Spleen (tissue), 11 donors: ENCODE measurements at regions not wholly inside any gene's neighbourhood (a gene's known extent, or its start where the extent isn't known, plus 50 kb on each side); places are given as distances from the start of the nearest gene placed in this dataset.
"Not testable (repeated sequence)": the region's sequence is repeated elsewhere in the genome, so short reads cannot be mapped to it uniquely, and the experiment has no call there.

Experiments used
- DNase-seq: peaks from one replicate; pipeline ENCODE4 v3.0.0-alpha.2; 2020
- H3K27ac ChIP-seq, 8 donors: fragments of 200-600 bp; sonication (generic) in 7 of 8; 1 replicate in 4 of 8; 2 replicates in 4 of 8; pipeline versions ENCODE4 v1.5.0 to v1.8.0; 2016 to 2021; ENCODE audit warnings: inconsistent platforms in 4 of 8, mild to moderate bottlenecking in 4 of 8, moderate library complexity in 1 of 8
- H3K27me3 ChIP-seq, 7 donors: fragments of 200-600 bp; sonication (generic) in 6 of 7; replicated peaks in 1 of 7; 1 replicate in 4 of 7; 2 replicates in 3 of 7; pipeline versions ENCODE4 v1.5.0 to v1.8.0; 2016 to 2021; ENCODE audit warnings: inconsistent platforms in 3 of 7, mild to moderate bottlenecking in 1 of 7
- H3K36me3 ChIP-seq, 6 donors: fragments of 200-600 bp; sonication (generic) in 5 of 6; 1 replicate in 4 of 6; 2 replicates in 2 of 6; pipeline versions ENCODE4 v1.5.0 to v1.8.0; 2016 to 2021; ENCODE audit warnings: inconsistent platforms in 2 of 6
- H3K4me1 ChIP-seq, 6 donors: fragments of 200-600 bp; sonication (generic) in 5 of 6; 1 replicate in 3 of 6; 2 replicates in 3 of 6; pipeline versions ENCODE4 v1.5.0 to v1.8.0; 2016 to 2021; ENCODE audit warnings: inconsistent platforms in 3 of 6
- H3K4me3 ChIP-seq, 8 donors: fragments of 200-600 bp; sonication (generic) in 7 of 8; 1 replicate in 4 of 8; 2 replicates in 4 of 8; pipeline versions ENCODE4 v1.5.0 to v1.8.0; 2016 to 2021; ENCODE audit warnings: inconsistent platforms in 4 of 8, mild to moderate bottlenecking in 4 of 8, moderate library complexity in 2 of 8
- H3K9me3 ChIP-seq, 8 donors: fragments of 200-600 bp; sonication (generic) in 7 of 8; 1 replicate in 4 of 8; 2 replicates in 4 of 8; pipeline versions ENCODE4 v1.5.0 to v1.8.0; 2016 to 2021; ENCODE audit warnings: inconsistent platforms in 4 of 8
- POLR2A ChIP-seq, 3 donors: fragments of 450-650 bp; IDR thresholded peaks; one replicate each; pipeline ENCODE4 v1.5.1; 2017; ENCODE audit warnings: antibody characterized with exemption in 3 of 3, mild to moderate bottlenecking in 1 of 3
- POLR2AphosphoS5 ChIP-seq, 3 donors: sonication (generic); formaldehyde crosslinking; IDR thresholded peaks; one replicate each; pipeline ENCODE4 v1.5.1; 2017; ENCODE audit warnings: antibody characterized with exemption in 3 of 3
- WGBS, 5 donors: extraction: QIAGEN DNeasy Blood & Tissue Kit in 3 of 5; methylation state at CpG; one replicate each; pipeline versions ENCODE4 v1.1.5 to v1.1.7; 2013 to 2018; 5-methylcytosine and 5-hydroxymethylcytosine counted together
- intact Hi-C: fragments of 100-400 bp; cut with DNase I; formaldehyde crosslinking; loops from one replicate; pipeline ENCODE4 v1.15.0; 2023; ENCODE audit warnings: low total_unique reads
- TF ChIP-seq, protein P1 (sequence below), 11 experiments: fragments of 200-600 bp in 7 of 11; fragments of 450-650 bp in 4 of 11; sonication (generic) in 4 of 11; IDR thresholded peaks in 8 of 11; conservative IDR thresholded peaks in 3 of 11; 1 replicate in 7 of 11; 2 replicates in 4 of 11; pipeline versions ENCODE4 v1.4.0 to v1.8.0; 2016 to 2021; ENCODE audit warnings: antibody characterized with exemption in 11 of 11, inconsistent platforms in 4 of 11, mild to moderate bottlenecking in 1 of 11
- donor health status: healthy with polysubstance abuse.
- donor health status: DM: no; HTN: no; CAD: no; lungs with moderate emphysema.
- donor health status: DM: no; HTN: no; CAD: no.
- donor health status: Bipolar disorder and iron deficiency.
- donor health status: healthy.
- donor health status: DM: no; HTN: no; CAD: no.
- donor health status: DM: yes; HTN: yes; CAD: no.

DNA sequence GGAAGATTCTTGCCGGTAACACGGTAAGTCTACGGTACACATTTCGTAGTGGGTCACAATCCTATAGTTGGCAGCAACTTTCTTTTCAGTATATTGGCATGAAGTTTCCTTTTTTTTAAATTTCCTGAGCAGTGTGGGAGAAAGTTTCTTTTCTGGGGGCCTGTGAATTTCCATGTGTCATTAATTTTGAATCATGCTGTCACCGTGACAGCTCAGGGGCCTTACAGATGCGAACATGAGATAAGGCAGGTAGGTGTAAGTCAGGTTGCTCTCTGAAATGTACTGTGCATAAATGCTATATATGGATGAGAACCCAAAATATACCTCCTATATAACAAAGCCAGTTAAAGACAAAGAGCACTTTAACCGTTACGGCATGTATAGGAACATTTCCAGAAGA is 65.4 kb upstream of the SEM1 start:
- Histone ChIP-seq H3K4me3 (no peak overlapping the region), H3K27me3 (peaks cover 0 to 7% (median 0%) of the 10 kb centered on the region in 7 donors), H3K9me3 (no peaks in the 10 kb centered on the region), H3K27ac (no peak overlapping the region), H3K36me3 (no peaks in the 10 kb centered on the region), H3K4me1 (no peaks in the 10 kb centered on the region)
- intact Hi-C loops = no loop called here
- WGBS, 5 donors = 75 to 81% (median 78%) methylated on average over 8 of the region's 8 CpGs
- DNase-seq = no peak
- TF ChIP-seq POLR2AphosphoS5 (IDR thresholded peaks at IDR 0.05) (no peak), POLR2A (IDR thresholded peaks at IDR 0.05) (no peak)
- TF ChIP-seq, protein P1, sequence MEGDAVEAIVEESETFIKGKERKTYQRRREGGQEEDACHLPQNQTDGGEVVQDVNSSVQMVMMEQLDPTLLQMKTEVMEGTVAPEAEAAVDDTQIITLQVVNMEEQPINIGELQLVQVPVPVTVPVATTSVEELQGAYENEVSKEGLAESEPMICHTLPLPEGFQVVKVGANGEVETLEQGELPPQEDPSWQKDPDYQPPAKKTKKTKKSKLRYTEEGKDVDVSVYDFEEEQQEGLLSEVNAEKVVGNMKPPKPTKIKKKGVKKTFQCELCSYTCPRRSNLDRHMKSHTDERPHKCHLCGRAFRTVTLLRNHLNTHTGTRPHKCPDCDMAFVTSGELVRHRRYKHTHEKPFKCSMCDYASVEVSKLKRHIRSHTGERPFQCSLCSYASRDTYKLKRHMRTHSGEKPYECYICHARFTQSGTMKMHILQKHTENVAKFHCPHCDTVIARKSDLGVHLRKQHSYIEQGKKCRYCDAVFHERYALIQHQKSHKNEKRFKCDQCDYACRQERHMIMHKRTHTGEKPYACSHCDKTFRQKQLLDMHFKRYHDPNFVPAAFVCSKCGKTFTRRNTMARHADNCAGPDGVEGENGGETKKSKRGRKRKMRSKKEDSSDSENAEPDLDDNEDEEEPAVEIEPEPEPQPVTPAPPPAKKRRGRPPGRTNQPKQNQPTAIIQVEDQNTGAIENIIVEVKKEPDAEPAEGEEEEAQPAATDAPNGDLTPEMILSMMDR (IDR thresholded peaks at IDR 0.05 in 8 of 11, conservative IDR thresholded peaks at IDR 0.05 in 3 of 11) = no peak

DNA sequence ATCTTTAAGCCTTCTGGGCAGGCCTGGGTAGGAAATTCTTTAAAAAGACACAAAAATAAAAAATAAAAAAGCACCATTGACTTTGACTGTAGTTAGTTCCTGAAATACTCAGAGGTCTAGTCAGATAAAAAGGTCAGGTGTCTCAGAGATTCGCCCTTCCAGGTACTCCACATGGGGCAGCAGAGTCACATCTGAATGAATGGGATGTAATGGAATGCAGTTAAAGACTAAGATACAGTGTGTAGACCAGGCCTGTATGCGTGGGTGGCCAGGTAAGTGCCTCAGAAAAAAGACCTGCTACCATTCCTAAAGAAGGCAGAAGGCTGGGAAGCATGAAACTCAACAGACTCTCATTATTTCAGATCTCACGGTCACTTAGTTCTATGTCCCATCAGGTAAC is 68.6 kb upstream of the SEM1 start:
- 68 to 83% (median 82%) methylated on average over 3 of the region's 3 CpGs for WGBS, 5 donors
- TF ChIP-seq, protein P1 (IDR thresholded peaks at IDR 0.05 in 8 of 11, conservative IDR thresholded peaks at IDR 0.05 in 3 of 11) = no peak
- no peak for TF ChIP-seq POLR2AphosphoS5 (IDR thresholded peaks at IDR 0.05)
- TF ChIP-seq POLR2A (IDR thresholded peaks at IDR 0.05) = no peak
- no peaks in the 10 kb centered on the region for H3K4me1 ChIP-seq

DNA sequence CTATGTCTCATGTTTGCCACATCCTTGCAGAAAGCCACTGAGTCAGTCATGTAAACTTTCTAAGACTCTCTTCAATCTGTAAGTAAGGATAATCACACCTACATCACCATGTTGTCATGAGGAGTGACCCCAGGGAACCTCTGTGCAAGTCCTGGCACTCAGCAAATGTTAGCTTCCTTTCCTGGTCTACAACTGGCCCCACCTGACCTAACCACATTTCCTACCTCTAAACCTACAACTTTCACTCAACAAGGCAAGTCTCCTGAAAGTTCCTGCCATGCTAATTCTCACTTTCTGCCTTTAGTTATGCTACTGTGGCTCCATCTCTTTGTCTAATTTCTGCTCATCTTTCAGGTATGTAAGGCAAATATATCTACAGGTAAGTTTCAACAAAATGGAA is 72.3 kb upstream of the SEM1 start:
- intact Hi-C loops = no loop called here
- TF ChIP-seq POLR2AphosphoS5 (IDR thresholded peaks at IDR 0.05) = no peak
- TF ChIP-seq, protein P1 (IDR thresholded peaks at IDR 0.05 in 8 of 11, conservative IDR thresholded peaks at IDR 0.05 in 3 of 11) = no peak
- no peak for TF ChIP-seq POLR2A (IDR thresholded peaks at IDR 0.05)

More for the DNA sequence above, 68.6 kb upstream of the SEM1 start:
- no peak for DNase-seq
- Histone ChIP-seq H3K27ac (no peak overlapping the region), H3K27me3 (peaks cover 0 to 7% (median 0%) of the 10 kb centered on the region in 7 donors), H3K36me3 (no peaks in the 10 kb centered on the region), H3K4me3 (no peak overlapping the region), H3K9me3 (no peaks in the 10 kb centered on the region)
- intact Hi-C loops = no loop called here

DNA sequence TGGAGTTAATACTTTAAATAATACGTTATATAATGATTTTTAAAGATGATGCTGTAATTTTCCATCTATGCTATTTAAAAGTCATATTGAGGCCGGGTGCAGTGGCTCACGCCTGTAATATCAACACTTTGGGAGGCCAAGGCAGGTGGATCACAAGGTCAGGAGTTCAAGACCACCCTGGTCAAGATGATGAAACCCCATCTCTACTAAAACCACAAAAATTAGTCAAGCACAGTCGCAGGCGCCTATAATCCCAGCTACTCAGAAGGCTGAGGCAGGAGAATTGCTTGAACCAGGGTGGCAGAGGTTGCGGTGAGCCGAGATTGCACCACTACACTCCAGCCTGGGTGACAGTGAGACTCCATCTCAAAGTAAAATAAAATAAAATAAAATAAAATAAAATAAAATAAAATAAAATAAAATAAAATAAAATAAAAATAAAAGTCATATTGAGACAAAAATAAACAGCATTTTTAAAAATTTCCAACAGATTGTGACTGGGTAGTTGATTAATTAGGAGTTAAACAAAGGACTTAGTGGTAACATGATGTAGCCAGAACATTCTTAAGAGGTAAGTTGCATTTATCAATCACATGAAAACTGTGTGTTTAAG is 73.1 kb upstream of the SEM1 start:
- intact Hi-C loops, H3K36me3 ChIP-seq, H3K27me3 ChIP-seq, DNase-seq, H3K9me3 ChIP-seq, H3K4me1 ChIP-seq, H3K4me3 ChIP-seq, H3K27ac ChIP-seq: not testable (repeated sequence)
- WGBS, 5 donors = 68 to 84% (median 72%) methylated on average over 7 of the region's 7 CpGs

More for the DNA sequence above, 72.3 kb upstream of the SEM1 start:
- no peak overlapping the region for H3K4me3 ChIP-seq
- no peak for DNase-seq
- no peak overlapping the region for H3K27ac ChIP-seq
- no peaks in the 10 kb centered on the region for H3K9me3 ChIP-seq
- no peaks in the 10 kb centered on the region for H3K36me3 ChIP-seq
- no peaks in the 10 kb centered on the region for H3K27me3 ChIP-seq
- no peaks in the 10 kb centered on the region for H3K4me1 ChIP-seq

DNA sequence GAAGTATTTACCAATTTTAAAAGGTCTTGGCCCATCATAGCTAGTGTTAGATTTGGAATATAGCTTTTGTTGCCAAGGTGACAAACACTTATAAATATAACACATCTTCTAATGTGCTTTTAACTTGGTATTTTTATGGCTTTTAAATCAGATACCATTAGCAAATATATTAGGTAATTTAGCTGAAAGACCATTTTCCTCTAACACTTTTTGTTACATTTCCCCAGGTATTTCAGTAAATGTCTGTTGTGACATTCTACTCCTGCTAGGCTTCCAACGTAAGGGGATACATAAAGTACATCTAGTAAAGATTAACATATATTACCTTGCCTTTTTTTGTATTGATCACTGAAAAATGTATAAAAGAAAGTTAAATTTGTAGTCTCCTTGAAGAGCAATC is 75.0 kb upstream of the SEM1 start:
- H3K27me3 ChIP-seq = no peaks in the 10 kb centered on the region
- H3K9me3 ChIP-seq = no peaks in the 10 kb centered on the region
- H3K36me3 ChIP-seq = no peaks in the 10 kb centered on the region
- no peaks in the 10 kb centered on the region for H3K4me1 ChIP-seq
- H3K4me3 ChIP-seq = no peak overlapping the region
- 60 to 81% (median 65%) methylated on average over 1 of the region's 1 CpG for WGBS, 5 donors
- no peak overlapping the region for H3K27ac ChIP-seq
- intact Hi-C loops = no loop called here
- TF ChIP-seq, protein P1 (IDR thresholded peaks at IDR 0.05 in 8 of 11, conservative IDR thresholded peaks at IDR 0.05 in 3 of 11) = no peak
- TF ChIP-seq POLR2A (IDR thresholded peaks at IDR 0.05) (no peak), POLR2AphosphoS5 (IDR thresholded peaks at IDR 0.05) (no peak)
- DNase-seq = no peak
